GM19023 (cell line): ENCODE measurements at regions not wholly inside any gene's neighbourhood (a gene's known extent, or its start where the extent isn't known, plus 50 kb on each side); places are given as distances from the start of the nearest gene placed in this dataset.
"Not testable (repeated sequence)": the region's sequence is repeated elsewhere in the genome, so short reads cannot be mapped to it uniquely, and the experiment has no call there.

ENCODE experiments used
- ATAC-seq: cut with Tn5 transposase; IDR thresholded peaks from one replicate; pipeline ENCODE4 v1.9.1; 2021; ENCODE audit warnings: mild to moderate bottlenecking, moderate library complexity; ENCODE audit not compliant: unreplicated experiment

GRCh38 chr4:81740487-81740886 is 268.8 kb upstream of the RASGEF1B start:
- ATAC-seq = no peak

DNA sequence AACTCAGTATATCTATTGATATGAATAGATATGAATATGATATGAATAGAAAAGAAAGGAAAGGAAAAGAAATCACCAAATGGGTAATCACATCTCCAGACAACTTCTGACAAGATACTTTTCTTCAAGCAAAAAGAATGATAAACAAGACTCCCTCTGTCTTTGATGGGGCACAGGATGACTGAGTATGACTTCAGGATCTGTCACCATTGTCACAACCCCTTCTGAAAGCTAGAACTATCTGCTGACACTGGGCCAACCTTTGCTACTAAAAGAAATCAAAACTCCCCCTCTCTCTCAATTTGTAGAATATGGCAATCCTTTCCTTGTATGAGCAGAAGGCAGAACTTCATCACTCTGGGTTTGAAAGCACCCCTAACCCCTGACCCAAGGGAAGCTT is 267.2 kb upstream of the RASGEF1B start:
- no peak for ATAC-seq

- no peak for ATAC-seq
Measured at GRCh38 chr4:81737865-81738559, 266.3 kb upstream of the RASGEF1B start.

DNA sequence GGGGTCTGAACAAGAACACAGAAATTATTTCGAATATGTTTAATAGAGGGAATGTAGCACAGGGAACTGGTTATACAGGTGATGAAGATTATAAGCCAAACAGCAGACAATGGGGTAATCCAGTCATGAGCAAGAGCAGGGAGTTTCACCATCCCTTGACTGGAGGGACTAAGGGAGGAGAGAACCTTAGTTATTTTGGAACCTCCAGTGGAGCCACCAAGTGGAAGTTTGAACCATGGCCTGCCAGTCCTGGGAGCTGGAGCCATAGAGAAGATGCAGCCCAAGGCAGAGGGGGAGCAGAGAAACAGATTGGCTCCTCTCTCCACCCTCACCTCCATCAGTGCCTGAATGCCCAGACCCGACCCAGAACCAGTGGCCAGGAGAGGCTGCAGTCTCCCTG is 264.6 kb upstream of the RASGEF1B start:
- ATAC-seq = no peak

DNA sequence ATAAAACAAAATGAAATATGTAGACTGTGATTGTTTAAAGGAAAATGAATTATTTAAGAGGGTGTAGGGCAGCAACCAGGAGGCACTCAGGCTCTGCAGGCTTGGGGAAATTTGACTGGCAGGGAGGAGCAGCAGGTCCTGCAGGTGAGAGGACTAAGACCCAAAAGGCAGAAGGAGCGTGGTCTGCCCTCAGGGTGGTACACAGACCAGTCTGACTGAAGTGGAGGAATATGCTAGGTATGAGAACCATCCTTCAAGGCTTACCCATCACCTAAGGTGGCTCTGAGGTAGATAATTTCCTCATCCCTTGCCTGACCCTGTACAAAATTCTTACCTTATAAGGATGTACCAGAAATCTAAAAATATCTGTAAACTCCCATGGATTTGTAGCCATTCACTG is 261.3 kb upstream of the RASGEF1B start:
- ATAC-seq = no peak

DNA sequence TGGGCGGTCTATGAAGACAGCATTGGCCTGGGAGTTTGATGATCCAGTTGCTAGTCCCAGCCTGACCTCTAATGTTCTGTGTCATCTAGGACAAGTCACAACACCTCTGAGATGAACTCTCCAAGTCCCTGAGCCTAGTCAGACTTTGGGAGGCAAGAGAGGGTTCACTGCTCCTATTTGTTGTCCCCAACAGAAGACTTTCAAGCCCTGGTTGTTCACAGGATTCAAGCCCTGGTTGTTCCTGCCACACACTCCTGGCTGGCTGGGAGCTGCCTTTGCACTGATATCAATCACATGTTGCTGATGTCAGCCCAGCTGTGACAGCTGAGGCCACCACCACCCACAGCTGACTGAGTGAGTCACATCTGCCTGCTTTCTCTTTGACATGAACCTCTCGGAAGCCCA is 253.2 kb upstream of the RASGEF1B start:
- peak; percentile 100 for ATAC-seq

DNA sequence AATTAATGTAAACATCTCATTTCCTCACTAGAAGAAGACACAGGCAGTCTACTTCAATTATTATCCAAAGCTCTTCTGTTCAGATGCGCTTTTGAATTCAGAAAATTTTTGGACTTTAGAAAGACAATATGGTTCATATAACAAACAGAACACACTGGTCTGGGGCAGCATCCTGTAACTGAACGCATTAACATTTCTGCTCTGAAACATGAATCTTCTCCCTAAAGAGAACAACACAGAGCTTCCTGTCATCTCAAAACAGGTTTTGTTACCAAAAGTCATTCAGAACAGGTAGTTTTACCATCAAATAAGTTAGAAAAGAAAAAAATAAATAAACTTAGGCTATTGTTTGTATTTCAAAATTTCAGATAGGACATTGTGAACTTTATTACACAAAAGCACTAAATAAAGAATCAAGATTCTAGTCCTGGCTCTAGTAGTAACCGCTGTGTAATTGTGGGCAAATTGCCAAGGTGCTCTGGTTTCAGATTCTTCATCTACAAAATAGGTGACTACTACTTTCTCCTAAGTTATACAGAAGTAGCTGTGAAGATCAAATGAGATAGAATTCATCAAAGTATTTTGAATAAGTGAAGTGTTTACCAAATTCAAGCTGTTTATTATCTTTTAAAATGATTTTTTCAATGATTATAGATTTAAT is 252.3 kb upstream of the RASGEF1B start:
- no peak for ATAC-seq

- ATAC-seq = no peak
Measured at GRCh38 chr4:81723019-81723884, 251.5 kb upstream of the RASGEF1B start.

DNA sequence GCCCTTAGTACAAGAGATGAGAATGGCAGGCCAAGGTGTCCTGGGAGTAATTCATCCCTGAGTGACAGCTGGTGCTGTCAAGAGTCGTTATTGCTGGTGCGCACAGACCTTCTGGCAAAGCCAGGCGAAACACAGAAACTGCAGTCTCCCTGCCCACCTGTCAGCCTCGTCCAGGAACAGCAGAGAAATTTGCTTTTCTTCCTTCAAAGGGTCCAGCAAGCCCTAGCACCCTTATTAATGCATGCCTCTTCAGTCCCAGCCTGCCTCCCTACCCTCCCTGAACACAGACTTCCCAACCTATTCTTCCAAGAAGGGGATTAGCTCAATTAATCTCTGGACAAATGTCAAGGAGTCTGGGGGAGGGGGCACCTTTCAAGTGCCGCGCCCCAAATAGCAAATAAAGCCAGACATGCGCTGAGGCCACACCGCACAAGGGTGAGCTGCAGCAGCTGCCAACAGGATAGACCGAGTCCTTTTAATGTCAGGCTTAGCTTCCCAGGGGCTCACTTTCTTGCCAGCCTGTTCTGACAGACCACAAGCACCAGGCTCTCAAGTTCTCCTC is 250.7 kb upstream of the RASGEF1B start:
- no peak for ATAC-seq

- ATAC-seq = no peak
Measured at GRCh38 chr4:81715757-81716156, 244.1 kb upstream of the RASGEF1B start.

GRCh38 chr4:81715357-81715756 is 243.7 kb upstream of the RASGEF1B start:
- ATAC-seq = not testable (repeated sequence)

DNA sequence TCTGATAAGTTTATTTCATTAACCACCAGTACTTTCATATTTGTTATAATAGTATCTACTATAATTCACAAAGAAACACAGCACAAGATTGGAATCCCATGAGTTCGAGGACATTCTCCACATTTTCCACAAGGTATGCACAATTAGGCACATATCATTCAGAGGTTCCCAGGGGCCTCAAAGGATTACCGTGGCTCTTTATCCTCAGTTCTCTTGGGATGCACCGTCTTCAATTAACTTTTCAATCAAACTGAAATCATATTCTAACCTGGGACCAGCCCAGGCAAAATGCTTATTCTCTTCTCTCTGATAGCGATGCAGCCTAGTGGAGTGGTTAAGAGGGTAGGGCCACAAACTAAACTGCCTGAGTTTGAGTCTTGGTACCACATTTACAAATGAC is 242.6 kb upstream of the RASGEF1B start:
- ATAC-seq = no peak

GRCh38 chr4:81712714-81713113 is 241.0 kb upstream of the RASGEF1B start:
- no peak for ATAC-seq

DNA sequence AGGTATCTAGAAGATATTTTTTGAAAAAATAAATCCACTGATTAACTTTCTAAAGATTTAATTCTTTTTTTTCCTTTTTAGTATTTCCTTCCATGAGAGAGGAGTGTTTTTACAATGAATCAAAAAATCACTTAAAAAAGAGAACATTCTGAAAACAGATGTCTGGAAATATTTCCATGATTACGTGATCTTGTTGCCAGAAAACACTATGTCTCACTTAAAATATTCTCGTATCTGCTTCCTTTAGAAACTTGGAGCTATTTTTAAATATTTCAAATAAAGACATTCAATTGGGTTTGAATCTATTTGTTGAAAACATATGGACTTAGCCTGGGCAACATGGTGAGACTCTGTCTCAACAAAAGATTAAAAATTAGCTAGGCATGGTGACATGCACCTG is 232.8 kb upstream of the RASGEF1B start:
- ATAC-seq = no peak

DNA sequence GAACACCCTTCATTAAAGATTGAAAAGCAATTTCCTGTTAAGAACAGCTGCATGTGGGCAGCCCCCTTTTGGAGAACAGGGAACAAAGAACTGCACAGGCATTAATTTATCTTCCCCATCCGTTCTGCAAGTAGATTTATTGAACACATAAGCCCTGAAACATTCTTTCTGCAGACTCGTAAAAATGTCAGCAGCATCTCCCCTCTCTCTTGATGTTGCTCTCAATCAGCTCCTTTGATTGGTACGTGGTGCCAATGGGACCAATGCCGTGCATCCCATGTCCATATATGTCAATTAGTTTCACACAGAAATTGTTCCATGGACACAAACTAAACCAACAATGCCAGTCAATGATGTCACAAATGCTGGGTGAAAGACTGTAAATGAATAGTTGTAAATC is 228.5 kb upstream of the RASGEF1B start:
- no peak for ATAC-seq

- ATAC-seq = no peak
Measured at GRCh38 chr4:81698538-81699296, 227.0 kb upstream of the RASGEF1B start.

DNA sequence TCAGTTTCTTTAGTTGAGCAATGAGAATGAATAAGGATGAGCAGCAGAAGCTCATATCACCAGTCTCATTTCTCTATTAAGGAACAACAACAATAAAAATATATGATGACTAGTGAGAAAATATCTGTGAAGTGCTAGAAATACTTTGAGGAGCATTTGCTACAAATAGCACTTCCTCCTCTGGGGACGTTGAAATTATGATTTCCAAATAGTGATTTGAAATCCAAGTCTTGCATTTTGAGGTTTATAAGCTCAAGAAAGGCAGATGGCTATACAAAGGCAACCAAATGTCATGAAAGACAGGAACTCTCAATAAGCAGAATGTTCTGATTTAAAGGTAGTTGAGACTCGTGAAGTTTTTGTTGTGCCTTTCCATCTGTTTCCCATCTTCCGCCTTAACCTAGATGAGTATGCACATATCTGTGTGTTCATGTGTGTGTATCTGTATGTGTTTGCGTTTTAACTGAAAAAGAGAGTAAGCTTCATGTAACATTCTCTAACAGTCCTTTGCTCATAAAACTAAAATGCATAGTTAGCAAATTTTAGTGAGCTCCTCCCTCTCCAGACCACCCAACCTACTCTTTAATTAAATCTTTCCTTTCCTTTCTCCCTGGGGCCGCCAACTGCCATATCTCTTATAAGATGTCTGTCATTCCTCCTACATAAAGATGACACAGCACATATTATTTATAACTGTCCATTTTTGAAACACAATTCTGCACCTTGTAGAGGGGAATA is 222.6 kb upstream of the RASGEF1B start:
- ATAC-seq = no peak

- no peak for ATAC-seq
Measured at GRCh38 chr4:81690871-81691270, 219.2 kb upstream of the RASGEF1B start.

DNA sequence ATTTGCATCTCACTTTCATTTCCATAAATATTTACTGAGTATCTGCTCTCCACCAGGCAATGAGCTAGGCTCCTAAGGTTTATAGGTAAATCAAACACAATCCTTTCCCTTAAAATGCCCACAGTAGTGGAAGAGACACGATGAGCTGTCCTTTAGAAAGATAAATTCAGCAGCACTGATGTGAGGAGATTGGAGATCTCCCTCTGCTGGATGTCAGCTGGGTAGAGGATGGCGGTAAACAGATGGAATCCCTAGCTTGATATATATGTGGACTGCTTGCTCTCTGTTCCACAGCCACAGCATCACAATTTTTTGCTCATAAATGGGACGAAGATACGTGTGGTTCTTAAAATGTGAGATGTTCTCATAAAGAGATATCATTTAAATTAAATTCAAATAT is 216.4 kb upstream of the RASGEF1B start:
- ATAC-seq = no peak

DNA sequence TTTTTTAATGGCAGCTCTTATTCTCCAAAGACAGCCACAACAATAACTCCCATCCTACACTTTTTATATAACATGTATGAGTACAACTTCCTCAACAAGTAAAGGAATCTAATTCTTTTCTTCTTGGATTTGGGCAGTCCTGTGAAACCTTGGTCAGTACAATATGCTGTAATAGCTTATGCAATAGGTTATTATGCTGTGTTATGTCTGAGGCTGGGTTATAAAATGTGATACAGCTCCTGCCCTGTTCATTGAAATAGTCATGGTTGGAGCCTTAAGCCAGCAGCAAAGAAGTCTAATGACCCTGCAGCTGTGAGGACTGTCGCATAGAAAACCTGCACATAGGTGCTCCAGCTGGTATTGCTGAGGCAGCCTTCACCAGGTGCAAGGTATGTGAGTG is 215.8 kb upstream of the RASGEF1B start:
- no peak for ATAC-seq
